Naive thymus-derived CD4-positive, alpha-beta T cell (primary cell): ENCODE measurements at regions not wholly inside any gene's neighbourhood (a gene's known extent, or its start where the extent isn't known, plus 50 kb on each side); places are given as distances from the start of the nearest gene placed in this dataset.

Source experiments
- ATAC-seq: fragments of 150-1000 bp; cut with Tn5 transposase; 2 replicates; pipeline ENCODE4 v1.10.0; 2021; ENCODE audit warnings: mild to moderate bottlenecking, moderate library complexity
- CTCF ChIA-PET: fragments of 350-600 bp; sonication (Branson Sonifier 250); formaldehyde crosslinking; loops from one replicate; lab custom pipeline; 2021; ENCODE audit warnings: antibody characterized with exemption; lab: Charles Lee
- POLR2A ChIA-PET: fragments of 350-600 bp; sonication (Branson Sonifier 250); formaldehyde crosslinking; loops from one replicate; lab custom pipeline; 2021; ENCODE audit warnings: antibody characterized with exemption, inconsistent platforms; lab: Charles Lee
- DNase-seq, 9 donors: peaks; one replicate each; pipeline versions ENCODE4 v3.0.0 to v3.0.0-alpha.2; 2020 to 2022; ENCODE audit warnings: mixed read lengths in 1 of 9
- H3K27ac ChIP-seq: one replicate; pipeline ENCODE4 v1.7.0; 2013; ENCODE audit warnings: mild to moderate bottlenecking, low read depth, low read length, moderate library complexity
- H3K27me3 ChIP-seq, 2 donors: one replicate each; pipeline ENCODE4 v1.7.0; 2013; ENCODE audit warnings: low read length in 2 of 2, mild to moderate bottlenecking in 2 of 2, moderate library complexity in 2 of 2; ENCODE audit not compliant: control insufficient read depth in 2 of 2, insufficient read depth in 2 of 2
- H3K36me3 ChIP-seq, 3 experiments: 1 replicate in 2 of 3; 2 replicates in 1 of 3; pipeline ENCODE4 v1.7.0; 2013; ENCODE audit warnings: low read length in 3 of 3, mild to moderate bottlenecking in 3 of 3, moderate library complexity in 1 of 3; ENCODE audit not compliant: insufficient read depth in 3 of 3, control insufficient read depth in 2 of 3
- H3K4me1 ChIP-seq, 2 donors: one replicate each; pipeline ENCODE4 v1.7.0; 2013; ENCODE audit warnings: low read length in 2 of 2, mild to moderate bottlenecking in 2 of 2, moderate library complexity in 1 of 2; ENCODE audit not compliant: control insufficient read depth in 2 of 2, insufficient read depth in 2 of 2
- H3K4me3 ChIP-seq: 2 replicates; pipeline ENCODE4 v1.7.0; 2013; ENCODE audit warnings: mild to moderate bottlenecking, low read length
- H3K9me3 ChIP-seq, 3 experiments: 1 replicate in 2 of 3; 2 replicates in 1 of 3; pipeline ENCODE4 v1.7.0; 2013; ENCODE audit warnings: low read length in 3 of 3; ENCODE audit not compliant: control insufficient read depth in 2 of 3
- H3K27ac Mint-ChIP-seq, 9 donors: one replicate each; pipeline ENCODE4 v1.8.0; 2020 to 2022; ENCODE audit warnings: mixed read lengths in 9 of 9, mild to moderate bottlenecking in 8 of 9, moderate library complexity in 5 of 9, inconsistent platforms in 2 of 9
- H3K27me3 Mint-ChIP-seq, 5 donors: one replicate each; pipeline ENCODE4 v1.8.0; 2021 to 2022; ENCODE audit warnings: mixed read lengths in 5 of 5, mild to moderate bottlenecking in 1 of 5
- H3K36me3 Mint-ChIP-seq, 5 donors: one replicate each; pipeline ENCODE4 v1.8.0; 2020 to 2022; ENCODE audit warnings: mixed read lengths in 5 of 5, mild to moderate bottlenecking in 3 of 5, inconsistent platforms in 1 of 5
- H3K4me1 Mint-ChIP-seq, 7 donors: one replicate each; pipeline ENCODE4 v1.8.0; 2020 to 2022; ENCODE audit warnings: mixed read lengths in 7 of 7, mild to moderate bottlenecking in 3 of 7, inconsistent platforms in 1 of 7
- H3K4me3 Mint-ChIP-seq, 10 donors: one replicate each; pipeline ENCODE4 v1.8.0; 2020 to 2022; ENCODE audit warnings: mild to moderate bottlenecking in 10 of 10, mixed read lengths in 10 of 10, moderate library complexity in 6 of 10, inconsistent platforms in 2 of 10
- H3K9me3 Mint-ChIP-seq, 11 donors: one replicate each; pipeline ENCODE4 v1.8.0; 2020 to 2022; ENCODE audit warnings: mixed read lengths in 11 of 11, mild to moderate bottlenecking in 4 of 11, inconsistent platforms in 1 of 11, moderate library complexity in 1 of 11
- intact Hi-C, 2 donors: fragments of 100-400 bp; cut with micrococcal nuclease; formaldehyde crosslinking; loops; one replicate each; pipeline ENCODE4 v1.15.1; 2023

DNA sequence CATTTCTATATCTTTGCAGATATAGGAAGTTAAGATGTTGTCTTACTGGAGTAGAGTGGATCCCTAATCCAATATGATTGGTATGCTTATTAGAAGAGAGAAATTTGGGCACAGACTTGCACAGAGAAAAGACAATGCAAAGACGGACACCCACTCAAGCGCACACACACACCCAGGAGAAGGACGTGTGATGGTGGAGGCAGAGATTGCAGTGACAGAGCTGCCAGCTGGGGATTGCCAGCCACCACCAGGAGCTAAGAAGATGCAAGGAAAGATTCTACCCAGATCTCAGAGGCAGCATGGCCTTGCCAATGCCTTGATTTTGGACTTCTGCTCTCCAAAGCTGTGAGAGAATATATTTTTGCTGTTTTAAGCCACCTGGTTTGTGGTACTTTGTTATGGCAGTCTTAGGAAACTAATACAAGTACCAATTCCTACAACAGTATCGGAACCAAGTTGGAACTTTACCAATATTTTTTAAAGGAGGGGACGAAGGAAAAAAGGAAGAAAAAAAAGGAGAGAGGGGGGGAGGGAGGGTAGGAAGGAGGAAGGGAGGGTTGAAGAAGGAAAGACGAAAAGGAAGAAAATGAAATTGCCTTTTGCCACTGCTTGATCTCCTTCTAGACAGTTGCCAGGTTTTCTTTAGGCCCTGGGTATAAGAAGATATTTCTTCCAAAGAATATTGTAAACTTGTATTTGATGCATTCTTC lies 334.0 kb downstream of the BUD13 start:
- POLR2A ChIA-PET, result no interaction called here
- peaks cover 0 to 8% (median 0%) of the 10 kb centered on the region in 5 donors for H3K36me3 Mint-ChIP-seq
- intact Hi-C loops, result no loop called here

DNA sequence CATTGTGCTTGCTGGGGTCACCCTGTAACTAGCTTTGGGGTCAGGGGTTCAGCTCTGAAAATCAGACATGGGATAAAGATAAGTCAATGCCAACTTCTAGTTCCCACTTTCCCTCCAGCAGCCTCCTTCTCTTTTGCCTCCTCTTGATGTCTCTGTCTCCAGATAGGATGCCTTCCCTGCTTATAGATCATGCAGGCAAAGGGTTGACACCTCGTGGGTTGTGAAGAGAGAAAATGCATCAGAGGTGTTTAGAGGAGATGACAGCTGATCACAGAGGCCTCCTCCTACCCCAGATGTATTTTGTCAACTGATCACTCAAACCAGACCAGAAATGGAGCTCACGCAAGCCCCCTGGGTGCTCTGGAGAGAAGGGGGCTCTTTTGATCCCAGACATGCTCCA lies 337.8 kb downstream of the BUD13 start:
- H3K36me3 ChIP-seq, result no peaks in the 10 kb centered on the region
- H3K27me3 ChIP-seq, result no peaks in the 10 kb centered on the region
- no peaks in the 10 kb centered on the region for H3K4me1 ChIP-seq
- Mint-ChIP-seq H3K4me3 (no peak overlapping the region), H3K4me1 (no peaks in the 10 kb centered on the region), H3K36me3 (peaks cover 0 to 6% (median 0%) of the 10 kb centered on the region in 5 donors), H3K27me3 (peaks cover 0 to 25% (median 15%) of the 10 kb centered on the region in 5 donors), H3K27ac (no peak overlapping the region), H3K9me3 (peaks cover 0 to 13% (median 4%) of the 10 kb centered on the region in 11 donors)
- no peak for DNase-seq
- no peaks in the 10 kb centered on the region for H3K9me3 ChIP-seq
- no peak overlapping the region for H3K4me3 ChIP-seq
- intact Hi-C loops, result no loop called here
- no peak overlapping the region for H3K27ac ChIP-seq
- ChIA-PET CTCF (no interaction called here), POLR2A (no interaction called here)
- no peak for ATAC-seq

More for the DNA sequence above, 334.0 kb downstream of the BUD13 start:
- H3K4me3 ChIP-seq, result no peak overlapping the region
- H3K4me3 Mint-ChIP-seq, result no peak overlapping the region
- no peaks in the 10 kb centered on the region for H3K27me3 ChIP-seq
- peaks cover 0 to 26% (median 15%) of the 10 kb centered on the region in 5 donors for H3K27me3 Mint-ChIP-seq
- CTCF ChIA-PET, result no interaction called here
- no peak overlapping the region for H3K27ac Mint-ChIP-seq
- H3K36me3 ChIP-seq, result no peaks in the 10 kb centered on the region
- DNase-seq (no peak), ATAC-seq (no peak)
- H3K9me3 Mint-ChIP-seq, result peaks cover 0 to 24% (median 10%) of the 10 kb centered on the region in 11 donors
- no peaks in the 10 kb centered on the region for H3K9me3 ChIP-seq
- H3K4me1 Mint-ChIP-seq, result no peaks in the 10 kb centered on the region
- H3K4me1 ChIP-seq, result no peaks in the 10 kb centered on the region
- H3K27ac ChIP-seq, result no peak overlapping the region

DNA sequence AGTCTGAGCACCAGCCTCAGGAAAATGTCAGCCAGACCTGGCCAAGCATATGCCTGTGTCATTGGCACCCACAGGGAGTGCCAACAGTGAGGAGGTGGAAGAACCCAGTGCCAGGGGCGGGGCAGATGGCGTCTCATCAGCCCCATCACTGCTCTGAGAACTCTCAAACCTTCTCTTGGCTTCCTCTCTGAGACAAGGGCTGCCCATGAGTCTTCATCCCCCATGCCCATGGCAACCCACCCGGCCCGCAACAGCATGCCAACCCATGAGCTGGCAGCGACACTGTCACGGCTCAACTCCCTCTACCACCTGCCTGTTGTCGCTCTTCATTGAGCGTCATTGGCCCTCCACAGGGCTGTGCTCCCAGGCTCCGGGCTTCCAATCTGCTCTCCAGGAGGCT lies 340.5 kb downstream of the BUD13 start:
- H3K27ac ChIP-seq, result no peak overlapping the region
- peaks cover 9 to 32% (median 11%) of the 10 kb centered on the region in 5 donors for H3K27me3 Mint-ChIP-seq
- no peak overlapping the region for H3K4me3 Mint-ChIP-seq
- no peaks in the 10 kb centered on the region for H3K27me3 ChIP-seq
- no peaks in the 10 kb centered on the region for H3K4me1 Mint-ChIP-seq
- no peaks in the 10 kb centered on the region for H3K4me1 ChIP-seq
- ATAC-seq (no peak), DNase-seq (no peak)
- H3K27ac Mint-ChIP-seq, result no peak overlapping the region
- H3K4me3 ChIP-seq, result no peak overlapping the region
- H3K36me3 Mint-ChIP-seq, result no peaks in the 10 kb centered on the region
- peaks cover 0 to 4% (median 0%) of the 10 kb centered on the region in 11 donors for H3K9me3 Mint-ChIP-seq
- H3K9me3 ChIP-seq, result no peaks in the 10 kb centered on the region
- no peaks in the 10 kb centered on the region for H3K36me3 ChIP-seq
- intact Hi-C loops, result no loop called here
- ChIA-PET POLR2A (no interaction called here), CTCF (no interaction called here)

DNA sequence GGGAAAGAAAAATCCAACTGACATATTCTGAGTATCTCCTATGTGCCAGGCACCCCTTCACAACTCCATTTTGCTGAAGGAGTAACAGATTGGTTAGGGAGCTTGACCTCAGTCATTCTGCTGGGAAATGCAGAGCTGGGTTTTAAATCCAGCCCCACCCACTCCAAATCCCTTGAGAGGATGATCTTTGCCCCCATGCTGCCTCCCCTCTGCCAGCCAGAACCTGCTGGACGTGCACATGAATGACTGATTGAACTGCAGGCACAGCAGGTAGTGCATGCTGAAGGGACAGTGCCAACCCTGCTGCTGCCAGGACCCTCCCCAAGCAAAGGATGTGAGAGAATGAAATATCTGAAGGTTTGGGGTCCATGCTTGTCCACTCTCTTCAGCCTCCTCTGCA lies 340.9 kb downstream of the BUD13 start:
- intact Hi-C loops, result no loop called here
- no peaks in the 10 kb centered on the region for H3K4me1 Mint-ChIP-seq
- H3K9me3 Mint-ChIP-seq, result peaks cover 0 to 4% (median 0%) of the 10 kb centered on the region in 11 donors
- H3K36me3 Mint-ChIP-seq, result no peaks in the 10 kb centered on the region
- Histone ChIP-seq H3K27me3 (no peaks in the 10 kb centered on the region), H3K36me3 (no peaks in the 10 kb centered on the region), H3K9me3 (no peaks in the 10 kb centered on the region), H3K4me1 (no peaks in the 10 kb centered on the region), H3K27ac (no peak overlapping the region), H3K4me3 (no peak overlapping the region)
- ChIA-PET CTCF (no interaction called here), POLR2A (no interaction called here)
- ATAC-seq (no peak), DNase-seq (no peak)
- no peak overlapping the region for H3K4me3 Mint-ChIP-seq
- no peak overlapping the region for H3K27ac Mint-ChIP-seq
- peaks cover 9 to 27% (median 10%) of the 10 kb centered on the region in 5 donors for H3K27me3 Mint-ChIP-seq

DNA sequence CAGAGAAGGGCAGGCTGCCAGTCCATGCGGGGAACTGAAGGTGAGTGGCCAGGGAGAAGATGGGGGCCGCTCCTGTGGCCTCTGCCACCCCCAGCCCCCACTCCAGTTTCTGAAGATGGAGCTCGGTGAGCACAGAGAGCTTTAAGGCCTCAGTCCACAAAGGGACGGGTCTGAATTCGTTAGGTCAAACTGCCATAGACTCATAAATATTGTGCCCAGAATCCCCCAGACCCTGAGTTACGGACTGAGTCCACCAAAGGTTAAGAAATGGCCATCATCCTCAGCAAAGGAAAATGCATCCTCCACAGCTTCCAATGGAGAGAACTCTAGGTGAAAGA lies 344.2 kb downstream of the BUD13 start:
- Mint-ChIP-seq H3K27ac (no peak overlapping the region), H3K4me1 (no peaks in the 10 kb centered on the region), H3K27me3 (peaks cover 8 to 32% (median 11%) of the 10 kb centered on the region in 5 donors), H3K9me3 (peaks cover 0 to 1% (median 0%) of the 10 kb centered on the region in 11 donors), H3K36me3 (no peaks in the 10 kb centered on the region), H3K4me3 (no peak overlapping the region)
- no peaks in the 10 kb centered on the region for H3K27me3 ChIP-seq
- no peaks in the 10 kb centered on the region for H3K36me3 ChIP-seq
- no peaks in the 10 kb centered on the region for H3K4me1 ChIP-seq
- ATAC-seq, result no peak
- H3K27ac ChIP-seq, result no peak overlapping the region
- intact Hi-C loops, result no loop called here
- ChIA-PET CTCF (no interaction called here), POLR2A (no interaction called here)
- no peaks in the 10 kb centered on the region for H3K9me3 ChIP-seq
- no peak for DNase-seq
- H3K4me3 ChIP-seq, result no peak overlapping the region

DNA sequence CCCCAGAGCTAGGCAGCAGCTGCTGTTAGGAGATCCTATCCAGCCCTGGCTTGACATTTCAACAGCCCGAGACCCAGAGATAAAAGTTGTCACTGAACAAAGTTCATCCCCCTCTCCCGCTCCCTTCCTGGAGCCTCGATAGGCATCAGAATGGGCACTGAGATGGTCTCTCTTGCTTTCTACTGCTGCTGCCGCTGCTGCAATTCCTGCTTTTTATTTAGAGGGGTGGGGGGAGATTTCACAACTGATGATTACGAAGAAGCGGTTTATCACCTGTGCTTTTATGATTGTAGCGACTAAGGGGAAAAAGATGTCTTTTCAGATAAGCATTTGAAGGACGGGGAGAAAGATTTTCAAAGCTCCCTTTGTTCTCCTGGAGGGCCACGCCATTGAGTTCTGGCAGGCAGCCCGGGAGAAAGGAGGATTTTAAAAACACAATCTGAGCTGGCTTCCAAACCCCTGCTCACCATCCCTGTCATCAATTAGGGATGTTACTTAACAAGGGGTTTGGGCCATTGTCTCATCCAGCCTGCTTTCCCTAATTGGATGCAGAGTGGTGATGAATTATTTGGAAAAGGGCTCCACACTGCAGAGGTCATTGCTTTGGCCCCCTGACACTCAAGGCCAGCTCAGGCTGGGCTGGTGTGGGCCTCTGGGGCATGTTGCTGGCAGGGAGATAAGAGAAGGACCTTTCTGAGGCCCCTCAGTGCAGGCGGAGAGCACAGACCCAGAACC lies 344.7 kb downstream of the BUD13 start:
- H3K4me1 Mint-ChIP-seq, result no peaks in the 10 kb centered on the region
- ChIA-PET CTCF (no interaction called here), POLR2A (no interaction called here)
- H3K4me3 Mint-ChIP-seq, result no peak overlapping the region
- DNase-seq, result no peak
- H3K4me3 ChIP-seq, result no peak overlapping the region
- H3K36me3 ChIP-seq, result no peaks in the 10 kb centered on the region
- no peaks in the 10 kb centered on the region for H3K9me3 ChIP-seq
- peaks cover 8 to 34% (median 11%) of the 10 kb centered on the region in 5 donors for H3K27me3 Mint-ChIP-seq
- H3K36me3 Mint-ChIP-seq, result no peaks in the 10 kb centered on the region
- H3K9me3 Mint-ChIP-seq, result peaks cover 0 to 1% (median 0%) of the 10 kb centered on the region in 11 donors
- intact Hi-C loops, result no loop called here
- H3K27me3 ChIP-seq, result no peaks in the 10 kb centered on the region
- no peaks in the 10 kb centered on the region for H3K4me1 ChIP-seq
- H3K27ac ChIP-seq, result no peak overlapping the region
- no peak for ATAC-seq
- H3K27ac Mint-ChIP-seq, result no peak overlapping the region
